ENCODE measurements at regions not wholly inside any gene's neighbourhood (a gene's known extent, or its start where the extent isn't known, plus 50 kb on each side); places are given as distances from the start of the nearest gene placed in this dataset.

GRCh38 chr2:43085505-43085904 lies 140.9 kb downstream of the ZFP36L2 start:
- TF ChIP-seq POLR2A (IDR thresholded peaks at IDR 0.05; ENCODE audit: low read depth, low read length) = no peak
- FAIRE-seq = no peak
- no peak for DNase-seq (ENCODE audit: insufficient read length, low spot score)

- DNase-seq (ENCODE audit: insufficient read length, low spot score) (no peak), FAIRE-seq (no peak)
- no peak for TF ChIP-seq POLR2A (IDR thresholded peaks at IDR 0.05; ENCODE audit: low read depth, low read length)
These were observed 141.7 kb downstream of the ZFP36L2 start for GRCh38 chr2:43084699-43085091.

DNA sequence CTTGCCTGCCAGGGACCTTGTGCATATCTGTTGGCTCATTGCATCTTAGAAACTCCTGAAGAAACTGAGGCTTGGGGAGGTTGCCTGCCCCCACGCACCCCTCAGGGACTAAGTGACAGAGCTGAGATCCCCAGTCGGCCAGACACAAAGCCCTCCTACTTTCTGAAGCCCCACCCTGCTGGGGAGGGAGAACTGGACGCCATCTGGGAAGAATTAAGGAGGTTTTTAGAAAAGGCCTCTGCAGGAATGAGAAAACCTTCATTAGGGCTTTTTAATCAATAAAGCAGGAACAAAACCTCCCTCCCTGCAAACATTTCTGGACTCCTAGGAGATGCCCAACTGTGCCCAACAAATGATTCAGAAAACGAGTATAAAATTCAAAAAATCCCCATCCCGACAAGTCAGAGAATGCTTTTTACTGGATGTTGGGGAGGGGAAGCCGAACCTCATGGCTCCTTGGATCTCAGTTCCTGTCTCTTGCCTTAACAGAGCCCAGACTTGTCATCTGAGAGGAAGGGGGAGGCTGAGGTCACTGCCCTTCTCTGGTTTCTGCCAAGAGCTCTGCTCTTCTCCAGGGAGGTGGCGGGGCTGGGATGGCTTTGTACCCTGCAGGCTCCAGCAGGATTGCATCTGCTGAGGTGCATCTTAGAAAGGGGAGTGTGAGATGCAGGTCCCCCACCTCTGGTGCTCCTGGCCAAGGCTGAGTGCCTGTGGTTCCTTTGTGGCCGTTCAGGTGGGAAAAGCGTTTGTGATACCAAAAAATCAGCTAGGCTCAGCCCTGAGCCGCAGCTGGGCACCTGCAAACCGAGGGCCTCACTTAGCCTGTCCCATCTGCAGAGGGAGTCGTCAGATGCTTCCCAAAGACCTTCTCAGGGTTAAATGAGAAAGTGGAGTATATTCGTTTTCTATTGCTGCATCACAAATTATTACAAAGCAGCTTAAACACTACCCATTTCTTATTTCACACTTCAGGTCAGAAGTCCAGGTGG lies 142.4 kb downstream of the ZFP36L2 start:
- no peak for TF ChIP-seq POLR2A (IDR thresholded peaks at IDR 0.05; ENCODE audit: low read depth, low read length)
- no peak for DNase-seq (ENCODE audit: insufficient read length, low spot score)
- no peak for FAIRE-seq

GRCh38 chr2:43082903-43083677 lies 143.3 kb downstream of the ZFP36L2 start:
- no peak for TF ChIP-seq POLR2A (IDR thresholded peaks at IDR 0.05; ENCODE audit: low read depth, low read length)
- DNase-seq (ENCODE audit: insufficient read length, low spot score) (no peak), FAIRE-seq (no peak)

DNA sequence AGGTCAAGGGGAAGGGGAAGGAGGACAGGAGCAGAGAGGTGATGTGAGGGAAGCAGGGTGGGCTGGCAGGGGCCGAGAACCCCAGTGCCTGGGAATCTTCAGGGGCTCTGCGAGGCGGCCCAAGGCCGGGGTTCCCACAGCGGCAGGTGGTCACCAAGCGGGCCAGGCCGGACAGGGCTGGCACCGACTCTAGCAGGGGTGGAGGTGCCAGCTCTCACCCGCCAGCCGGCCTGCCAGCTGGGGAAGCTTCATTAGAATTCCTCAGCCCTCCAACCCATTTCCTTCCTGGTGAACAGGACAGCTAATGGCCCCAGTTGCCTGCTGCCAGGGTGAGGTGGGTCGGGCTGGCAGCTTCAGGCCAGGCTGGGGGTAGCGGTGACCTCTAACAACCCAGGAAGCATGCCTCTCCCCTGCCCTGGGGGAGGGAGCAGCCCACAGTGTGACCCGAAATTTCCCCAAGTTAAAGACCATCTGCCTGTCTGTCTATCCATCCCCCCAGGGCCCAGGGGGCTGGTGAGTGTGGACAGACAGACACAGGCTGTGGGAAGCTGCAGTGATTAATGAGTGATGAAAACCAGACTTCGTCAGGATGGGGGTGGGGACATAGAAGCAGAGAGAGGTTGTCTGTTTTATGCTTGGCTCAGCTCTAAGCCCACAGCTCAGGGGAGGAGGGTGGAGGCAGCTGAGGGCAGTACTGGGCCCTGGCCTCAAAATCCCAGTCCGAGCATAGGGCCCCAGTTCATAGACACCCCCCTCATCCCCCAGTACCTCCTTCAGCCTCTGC lies 144.1 kb downstream of the ZFP36L2 start:
- DNase-seq (ENCODE audit: insufficient read length, low spot score) (no peak), FAIRE-seq (no peak)
- TF ChIP-seq POLR2A (IDR thresholded peaks at IDR 0.05; ENCODE audit: low read depth, low read length) = no peak

DNA sequence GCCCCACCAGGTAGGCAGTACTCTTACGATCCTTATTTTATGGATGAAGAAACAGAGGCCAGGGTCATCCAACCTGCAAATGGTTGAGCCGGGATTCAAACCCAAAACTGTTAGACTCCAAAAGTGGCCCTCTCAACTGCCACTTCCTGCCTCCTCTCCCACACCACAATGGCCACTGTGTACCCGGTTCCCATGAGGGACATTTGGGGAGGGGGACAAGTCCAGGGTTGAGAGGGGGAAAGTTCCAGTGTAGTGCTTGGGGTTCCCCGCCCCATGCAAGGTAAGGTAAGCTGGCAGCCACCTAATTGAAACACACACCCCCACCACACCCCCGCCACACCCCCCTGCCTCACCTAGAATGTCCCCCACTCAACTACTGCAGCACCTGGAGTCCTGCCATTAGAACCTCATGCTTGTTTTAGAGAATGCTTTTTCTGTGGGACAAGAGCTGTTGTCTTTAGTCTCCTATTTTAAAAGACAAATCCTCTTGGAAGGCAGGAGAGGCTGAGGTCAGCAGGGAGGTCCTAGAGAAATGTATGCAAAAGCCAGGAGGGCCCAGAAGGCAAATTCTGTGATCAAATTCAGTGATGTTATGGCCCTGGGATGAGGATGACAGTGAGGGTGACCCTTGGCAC lies 145.2 kb downstream of the ZFP36L2 start:
- TF ChIP-seq POLR2A (IDR thresholded peaks at IDR 0.05; ENCODE audit: low read depth, low read length) = no peak
- FAIRE-seq (no peak), DNase-seq (ENCODE audit: insufficient read length, low spot score) (no peak)

DNA sequence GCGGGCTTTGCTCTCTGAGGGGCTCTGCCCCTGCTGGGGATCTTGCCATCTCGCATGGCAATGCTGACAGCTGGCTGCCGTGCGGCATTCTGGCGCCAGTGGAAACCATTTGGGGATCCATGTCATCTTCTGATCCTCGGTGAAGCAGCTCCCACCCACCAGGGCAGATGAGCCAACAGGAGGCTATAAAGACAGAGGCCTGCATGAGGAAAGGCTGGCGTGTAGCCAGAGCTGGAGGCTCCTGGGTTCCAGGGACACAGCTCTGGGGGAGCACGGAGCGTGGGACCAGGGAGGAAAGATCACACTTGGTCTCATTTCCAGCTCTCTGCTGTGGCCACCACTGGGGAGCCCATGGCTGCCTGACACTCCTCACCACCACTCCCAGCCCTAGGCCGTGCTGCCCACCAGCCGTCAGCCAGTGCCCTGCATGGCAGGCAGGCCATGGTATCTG lies 145.8 kb downstream of the ZFP36L2 start:
- TF ChIP-seq POLR2A (IDR thresholded peaks at IDR 0.05; ENCODE audit: low read depth, low read length) = no peak
- no peak for DNase-seq (ENCODE audit: insufficient read length, low spot score)
- FAIRE-seq = no peak

DNA sequence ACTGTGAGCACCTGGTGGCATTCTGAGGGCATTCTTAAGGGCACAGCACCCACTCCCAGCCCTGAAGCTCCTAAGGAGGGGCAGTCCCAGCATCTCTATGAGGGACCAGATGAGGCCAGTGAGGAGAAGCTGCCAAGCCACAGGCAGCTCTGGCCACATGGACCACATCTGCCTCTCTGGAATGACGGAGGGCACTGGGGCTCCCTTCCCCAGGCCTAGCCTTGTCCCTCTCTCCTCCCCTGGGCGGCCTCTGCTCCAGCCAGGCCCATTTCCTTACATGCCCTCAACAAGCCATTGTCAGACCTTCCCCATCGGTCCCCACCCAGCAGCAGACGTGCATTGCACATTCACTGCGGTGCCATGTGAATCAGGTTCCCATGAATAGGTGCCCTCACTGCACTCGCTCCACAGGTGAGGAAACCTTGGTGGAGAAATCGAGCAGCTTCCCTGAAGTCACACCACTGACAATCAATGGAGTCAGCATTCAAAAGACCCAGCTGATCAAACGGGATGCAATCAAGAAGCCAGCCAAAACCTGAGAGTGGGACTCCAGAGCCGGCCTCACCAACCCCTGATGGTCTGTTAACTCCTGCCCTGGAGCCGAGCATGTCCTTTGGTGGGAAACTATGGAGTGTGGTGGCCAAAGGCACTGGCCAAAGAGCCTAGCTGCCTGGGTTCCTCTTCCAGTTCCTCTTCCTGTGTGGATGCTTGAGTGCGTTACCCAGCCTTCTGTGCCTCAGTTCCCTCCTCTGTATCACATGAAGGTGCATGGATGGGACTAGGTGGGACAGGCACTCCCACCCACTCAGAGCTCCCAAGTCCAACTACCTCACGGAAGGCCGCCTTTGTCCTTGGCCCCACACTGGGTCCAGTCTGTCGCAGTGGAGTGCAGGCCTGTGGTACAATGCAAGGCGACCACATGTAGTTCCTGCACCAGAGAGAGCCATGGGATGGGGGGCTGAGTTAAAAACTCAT lies 147.3 kb downstream of the ZFP36L2 start:
- no peak for TF ChIP-seq POLR2A (IDR thresholded peaks at IDR 0.05; ENCODE audit: low read depth, low read length)
- no peak for FAIRE-seq
- no peak for DNase-seq (ENCODE audit: insufficient read length, low spot score)

DNA sequence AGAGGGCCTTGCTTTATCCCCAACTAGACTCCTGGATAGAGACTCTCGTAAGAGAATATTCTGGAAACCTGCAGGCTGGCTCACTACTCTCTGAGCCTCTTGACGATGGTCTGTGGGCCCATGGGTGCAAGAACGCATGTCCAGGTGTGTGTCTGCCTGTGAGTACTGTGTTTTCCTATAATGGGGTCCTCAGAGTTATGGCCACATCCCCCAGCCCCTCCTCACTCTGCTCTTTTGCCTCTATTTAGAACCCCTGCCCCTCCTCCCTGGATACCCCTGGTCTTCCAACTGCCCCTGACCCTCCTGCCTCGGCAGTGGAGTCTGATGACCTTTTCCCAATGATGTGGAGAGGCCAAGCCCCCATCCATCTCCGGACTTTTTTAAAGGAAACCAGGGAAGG lies 148.1 kb downstream of the ZFP36L2 start:
- no peak for TF ChIP-seq POLR2A (IDR thresholded peaks at IDR 0.05; ENCODE audit: low read depth, low read length)
- FAIRE-seq = no peak
- no peak for DNase-seq (ENCODE audit: insufficient read length, low spot score)

GRCh38 chr2:43077876-43078275 lies 148.5 kb downstream of the ZFP36L2 start:
- TF ChIP-seq POLR2A (IDR thresholded peaks at IDR 0.05; ENCODE audit: low read depth, low read length) = no peak
- FAIRE-seq (no peak), DNase-seq (ENCODE audit: insufficient read length, low spot score) (no peak)

GRCh38 chr2:43076676-43077075 lies 149.7 kb downstream of the ZFP36L2 start:
- no peak for FAIRE-seq
- no peak for TF ChIP-seq POLR2A (IDR thresholded peaks at IDR 0.05; ENCODE audit: low read depth, low read length)
- no peak for DNase-seq (ENCODE audit: insufficient read length, low spot score)

All from H54 (cell line).